Ishikawa (cell line): ENCODE measurements at regions not wholly inside any gene's neighbourhood (a gene's known extent, or its start where the extent isn't known, plus 50 kb on each side); places are given as distances from the start of the nearest gene placed in this dataset.

ENCODE experiments used
- CEBPB ChIP-seq: IDR thresholded peaks from 2 replicates; pipeline ENCODE4 v1.6.1; 2012
- CREB1 ChIP-seq: IDR thresholded peaks from 2 replicates; pipeline ENCODE4 v1.6.1; 2012; ENCODE audit warnings: low read depth
- EGR1 ChIP-seq: IDR thresholded peaks from 2 replicates; pipeline ENCODE4 v1.6.1; 2012
- EP300 ChIP-seq: IDR thresholded peaks from 2 replicates; pipeline ENCODE4 v1.6.1; 2012; ENCODE audit warnings: borderline replicate concordance
- FOXM1 ChIP-seq: IDR thresholded peaks from 2 replicates; pipeline ENCODE4 v1.6.1; 2012; ENCODE audit warnings: low read depth, borderline replicate concordance
- NFIC ChIP-seq: IDR thresholded peaks from 2 replicates; pipeline ENCODE4 v1.6.1; 2012
- RAD21 ChIP-seq: IDR thresholded peaks from 2 replicates; pipeline ENCODE4 v1.6.1; 2012; ENCODE audit warnings: low read depth
- TAF1 ChIP-seq: IDR thresholded peaks from 2 replicates; pipeline ENCODE4 v1.6.1; 2012; ENCODE audit warnings: low read depth, mild to moderate bottlenecking
- TCF12 ChIP-seq: IDR thresholded peaks from 2 replicates; pipeline ENCODE4 v1.6.1; 2012; ENCODE audit warnings: low read depth
- TEAD4 ChIP-seq: IDR thresholded peaks from 2 replicates; pipeline ENCODE4 v1.6.1; 2012
- YY1 ChIP-seq: IDR thresholded peaks from 2 replicates; pipeline ENCODE4 v1.6.1; 2012; ENCODE audit warnings: low read depth
- ZBTB7A ChIP-seq: IDR thresholded peaks from 2 replicates; pipeline ENCODE4 v1.6.1; 2012; ENCODE audit warnings: low read depth
- TF ChIP-seq, protein P1 (sequence below): IDR thresholded peaks from 2 replicates; pipeline ENCODE4 v1.6.1; 2012; ENCODE audit warnings: low read depth, mild to moderate bottlenecking
- TF ChIP-seq, protein P2 (sequence below): IDR thresholded peaks from 2 replicates; pipeline ENCODE4 v1.6.1; 2012
- TF ChIP-seq, protein P3 (sequence below): IDR thresholded peaks from 2 replicates; pipeline ENCODE4 v1.6.1; 2012

DNA sequence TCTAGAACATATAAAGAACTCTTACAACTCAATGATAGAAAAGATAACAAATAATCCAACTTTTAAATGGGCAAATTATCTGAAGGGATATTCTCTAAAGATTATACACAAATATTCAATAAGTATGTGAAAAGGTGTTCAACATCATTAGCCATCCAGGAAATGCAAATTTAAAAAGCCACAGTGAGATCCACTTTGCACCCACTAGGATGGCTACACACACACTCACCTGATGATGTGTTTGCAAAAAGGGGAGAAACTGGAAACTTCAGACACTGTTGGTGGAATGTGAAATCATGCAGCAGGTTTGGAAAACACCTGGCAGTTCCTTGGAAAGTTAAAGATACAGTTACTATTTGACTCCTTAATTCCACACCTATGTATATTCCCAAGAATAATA is 87.2 kb upstream of the GYPC start:
- TF ChIP-seq, protein P1, sequence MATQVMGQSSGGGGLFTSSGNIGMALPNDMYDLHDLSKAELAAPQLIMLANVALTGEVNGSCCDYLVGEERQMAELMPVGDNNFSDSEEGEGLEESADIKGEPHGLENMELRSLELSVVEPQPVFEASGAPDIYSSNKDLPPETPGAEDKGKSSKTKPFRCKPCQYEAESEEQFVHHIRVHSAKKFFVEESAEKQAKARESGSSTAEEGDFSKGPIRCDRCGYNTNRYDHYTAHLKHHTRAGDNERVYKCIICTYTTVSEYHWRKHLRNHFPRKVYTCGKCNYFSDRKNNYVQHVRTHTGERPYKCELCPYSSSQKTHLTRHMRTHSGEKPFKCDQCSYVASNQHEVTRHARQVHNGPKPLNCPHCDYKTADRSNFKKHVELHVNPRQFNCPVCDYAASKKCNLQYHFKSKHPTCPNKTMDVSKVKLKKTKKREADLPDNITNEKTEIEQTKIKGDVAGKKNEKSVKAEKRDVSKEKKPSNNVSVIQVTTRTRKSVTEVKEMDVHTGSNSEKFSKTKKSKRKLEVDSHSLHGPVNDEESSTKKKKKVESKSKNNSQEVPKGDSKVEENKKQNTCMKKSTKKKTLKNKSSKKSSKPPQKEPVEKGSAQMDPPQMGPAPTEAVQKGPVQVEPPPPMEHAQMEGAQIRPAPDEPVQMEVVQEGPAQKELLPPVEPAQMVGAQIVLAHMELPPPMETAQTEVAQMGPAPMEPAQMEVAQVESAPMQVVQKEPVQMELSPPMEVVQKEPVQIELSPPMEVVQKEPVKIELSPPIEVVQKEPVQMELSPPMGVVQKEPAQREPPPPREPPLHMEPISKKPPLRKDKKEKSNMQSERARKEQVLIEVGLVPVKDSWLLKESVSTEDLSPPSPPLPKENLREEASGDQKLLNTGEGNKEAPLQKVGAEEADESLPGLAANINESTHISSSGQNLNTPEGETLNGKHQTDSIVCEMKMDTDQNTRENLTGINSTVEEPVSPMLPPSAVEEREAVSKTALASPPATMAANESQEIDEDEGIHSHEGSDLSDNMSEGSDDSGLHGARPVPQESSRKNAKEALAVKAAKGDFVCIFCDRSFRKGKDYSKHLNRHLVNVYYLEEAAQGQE = no peak
- no peak for TF ChIP-seq YY1
- TF ChIP-seq, protein P2, sequence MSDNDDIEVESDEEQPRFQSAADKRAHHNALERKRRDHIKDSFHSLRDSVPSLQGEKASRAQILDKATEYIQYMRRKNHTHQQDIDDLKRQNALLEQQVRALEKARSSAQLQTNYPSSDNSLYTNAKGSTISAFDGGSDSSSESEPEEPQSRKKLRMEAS = no peak
- TF ChIP-seq, protein P3, sequence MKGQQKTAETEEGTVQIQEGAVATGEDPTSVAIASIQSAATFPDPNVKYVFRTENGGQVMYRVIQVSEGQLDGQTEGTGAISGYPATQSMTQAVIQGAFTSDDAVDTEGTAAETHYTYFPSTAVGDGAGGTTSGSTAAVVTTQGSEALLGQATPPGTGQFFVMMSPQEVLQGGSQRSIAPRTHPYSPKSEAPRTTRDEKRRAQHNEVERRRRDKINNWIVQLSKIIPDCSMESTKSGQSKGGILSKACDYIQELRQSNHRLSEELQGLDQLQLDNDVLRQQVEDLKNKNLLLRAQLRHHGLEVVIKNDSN = no peak
- no peak for TF ChIP-seq TCF12
- TF ChIP-seq ZBTB7A = no peak
- TF ChIP-seq CREB1 = no peak
- no peak for TF ChIP-seq TEAD4
- TF ChIP-seq TAF1 = no peak
- no peak for TF ChIP-seq EGR1

DNA sequence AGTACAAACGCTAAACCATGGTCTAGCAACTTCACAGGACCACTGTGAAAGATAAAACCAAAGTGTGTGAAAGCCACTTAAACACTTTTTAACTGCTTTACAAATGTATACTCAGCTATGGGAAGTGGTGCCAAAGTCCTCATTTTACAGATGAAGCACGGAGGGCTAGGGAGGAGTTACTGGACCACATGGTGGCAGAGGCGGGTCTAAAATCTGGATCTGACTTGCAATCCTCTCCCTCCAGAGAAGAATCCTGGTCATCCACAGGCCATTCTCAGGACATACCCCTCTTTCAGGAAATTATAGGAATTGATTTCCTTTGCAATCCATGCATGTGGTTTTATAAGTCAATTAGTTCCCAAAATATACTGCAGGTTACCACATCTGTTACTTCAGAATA is 84.6 kb upstream of the GYPC start:
- TF ChIP-seq RAD21 (no peak), CREB1 (no peak), EGR1 (no peak), EP300 (no peak), ZBTB7A (no peak), CEBPB (no peak), TEAD4 (no peak), TCF12 (no peak), FOXM1 (no peak), YY1 (no peak), NFIC (no peak), TAF1 (no peak)
- TF ChIP-seq, protein P2 = no peak
- TF ChIP-seq, protein P1 = no peak
- TF ChIP-seq, protein P3 = no peak

DNA sequence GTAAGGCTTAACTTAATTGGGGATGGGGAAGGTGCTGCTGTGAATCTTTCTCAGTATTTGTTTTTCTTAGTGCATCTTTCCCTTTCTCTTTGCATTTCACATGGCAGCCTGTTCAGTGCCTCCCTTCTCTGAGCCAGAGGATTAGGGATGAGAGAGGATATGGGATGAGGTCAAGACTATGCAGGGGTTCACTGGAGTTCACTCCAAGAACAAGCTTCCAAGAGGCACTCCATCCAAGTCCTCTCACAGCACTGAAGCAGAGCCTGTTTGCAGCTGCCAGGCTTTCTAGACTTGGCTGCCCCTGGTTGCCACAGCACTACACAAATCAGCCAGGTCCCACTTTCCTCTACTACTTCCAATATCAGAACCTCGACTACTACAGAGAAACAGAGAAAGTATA is 80.3 kb upstream of the GYPC start:
- TF ChIP-seq TAF1 = no peak
- TF ChIP-seq YY1 = no peak
- TF ChIP-seq NFIC = no peak
- TF ChIP-seq, protein P1 = no peak

DNA sequence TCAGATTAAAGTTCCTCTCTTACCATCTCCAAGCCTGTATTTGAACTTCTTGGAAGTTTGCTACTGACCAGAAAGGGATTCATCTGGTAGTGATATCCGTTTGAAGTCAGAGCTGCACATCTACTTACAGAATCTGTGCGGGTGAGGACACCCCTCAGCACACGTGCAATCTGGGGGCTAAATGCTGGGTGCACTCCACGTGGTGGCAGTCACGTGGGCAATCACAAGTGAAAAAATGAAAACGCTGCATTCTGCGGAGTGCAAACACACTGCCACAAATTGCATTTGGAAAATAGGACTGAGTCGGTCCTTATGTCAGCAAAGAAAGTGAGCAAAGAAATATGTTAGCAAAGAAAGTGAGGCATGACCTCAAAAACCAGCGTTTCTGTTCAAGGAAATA is 76.1 kb upstream of the GYPC start:
- TF ChIP-seq CREB1 (no peak), TCF12 (no peak), EP300 (no peak), ZBTB7A (no peak), YY1 (no peak), FOXM1 (no peak), RAD21 (no peak), TAF1 (no peak), TEAD4 (no peak), EGR1 (no peak), NFIC (no peak), CEBPB (no peak)
- TF ChIP-seq, protein P1 = no peak
- TF ChIP-seq, protein P3 = no peak
- TF ChIP-seq, protein P2 = no peak
